Motor neuron (in vitro differentiated cells): ENCODE measurements at regions not wholly inside any gene's neighbourhood (a gene's known extent, or its start where the extent isn't known, plus 50 kb on each side); places are given as distances from the start of the nearest gene placed in this dataset.
A peak's percentile ranks its signal among the peaks of the same experiment; 100 is the strongest.

Source experiments
- ATAC-seq, 8 experiments: fragments of 200-7000 bp; cut with Tn5 transposase; replicated peaks in 6 of 8; 2 replicates each; pipeline ENCODE4 v1.8.0; 2021; ENCODE audit warnings: mild to moderate bottlenecking in 8 of 8, moderate library complexity in 8 of 8
- H3K27ac ChIP-seq, 2 donors: fragments of 250-450 bp; sonication (Bioruptor Pico); 2 replicates each; pipeline ENCODE4 v1.9.0; 2021; ENCODE audit warnings: antibody characterized with exemption in 2 of 2, mild to moderate bottlenecking in 2 of 2, moderate library complexity in 1 of 2
- H3K4me1 ChIP-seq, 2 donors: fragments of 250-450 bp; sonication (Bioruptor Pico); replicated peaks in 1 of 2; 2 replicates each; pipeline ENCODE4 v1.6.1; 2021; ENCODE audit warnings: antibody characterized with exemption in 2 of 2, mild to moderate bottlenecking in 2 of 2, moderate library complexity in 1 of 2
- H3K4me3 ChIP-seq, 5 donors: fragments of 250-450 bp; sonication (Bioruptor Pico); 2 replicates each; pipeline ENCODE4 v1.9.0; 2021; ENCODE audit warnings: antibody characterized with exemption in 5 of 5, mild to moderate bottlenecking in 5 of 5, moderate library complexity in 4 of 5
- WGBS, 10 experiments: fragments of 450-650 bp; shearing (Covaris generic); methylation state at CpG; one replicate each; pipeline ENCODE4 v1.0.0; 2022; 5-methylcytosine and 5-hydroxymethylcytosine counted together
- in situ Hi-C, 9 experiments: fragments of 400-800 bp; cut with MboI; loops; one replicate each; pipeline ENCODE4 v1.15.0; 2021; ENCODE audit warnings: low sequenced_read_pairs in 9 of 9, low pct_unique_long_range_greater_than_20kb in 2 of 9; ENCODE audit not compliant: unreplicated experiment in 9 of 9

- Histone ChIP-seq H3K4me1 (peaks cover 0 to 4% of the 10 kb centered on the region in 2 donors), H3K4me3 (no peak overlapping the region), H3K27ac (no peak overlapping the region)
- 50 to 100% (median 92%) methylated on average over 1 to 3 of the region's 3 CpGs; no CpG with 5 or more reads in 1 of the 10 experiments for WGBS, 10 experiments
- no peak for ATAC-seq
- in situ Hi-C loops, result no loop called here
These were observed 181.1 kb downstream of the RPS12 start for GRCh38 chr6:132995432-132995831.

GRCh38 chr6:132998418-132998817 is 184.0 kb downstream of the RPS12 start:
- Histone ChIP-seq H3K27ac (no peak overlapping the region), H3K4me1 (peaks cover 0 to 4% of the 10 kb centered on the region in 2 donors), H3K4me3 (no peak overlapping the region)
- peak in 1 of 8 experiments; percentile 95 for ATAC-seq
- in situ Hi-C loops, result no loop called here

- in situ Hi-C loops, result no loop called here
- Histone ChIP-seq H3K27ac (no peak overlapping the region), H3K4me3 (no peak overlapping the region), H3K4me1 (no peaks in the 10 kb centered on the region)
- 0 to 74% (median 58%) methylated on average over 1 to 2 of the region's 2 CpGs; no CpG with 5 or more reads in 1 of the 10 experiments for WGBS, 10 experiments
- no peak for ATAC-seq
These were observed 186.7 kb downstream of the RPS12 start for GRCh38 chr6:133001040-133001565.

- peak in 4 of 8 experiments; percentile 10 to 88 (median 64) for ATAC-seq
- WGBS, 10 experiments, result 38 to 100% (median 71%) methylated on average over 1 of the region's 2 CpGs; no CpG with 5 or more reads in 4 of the 10 experiments
- H3K4me3 ChIP-seq, result no peak overlapping the region
- in situ Hi-C loops, result no loop called here
- no peak overlapping the region for H3K27ac ChIP-seq
- H3K4me1 ChIP-seq, result no peaks in the 10 kb centered on the region
These were observed 190.0 kb downstream of the RPS12 start for GRCh38 chr6:133004304-133004884.

GRCh38 chr6:133012774-133013173 is 198.4 kb downstream of the RPS12 start:
- Histone ChIP-seq H3K4me3 (no peak overlapping the region), H3K27ac (no peak overlapping the region), H3K4me1 (no peaks in the 10 kb centered on the region)
- WGBS, 10 experiments, result 0 to 92% (median 86%) methylated on average over 1 of the region's 1 CpG; no CpG with 5 or more reads in 7 of the 10 experiments
- no peak for ATAC-seq
- in situ Hi-C loops, result no loop called here

GRCh38 chr6:133016631-133017030 is 202.3 kb downstream of the RPS12 start:
- no peak for ATAC-seq
- in situ Hi-C loops, result no loop called here
- WGBS, 10 experiments, result 68 to 100% (median 96%) methylated on average over 2 to 5 of the region's 5 CpGs
- no peak overlapping the region for H3K27ac ChIP-seq
- no peaks in the 10 kb centered on the region for H3K4me1 ChIP-seq
- no peak overlapping the region for H3K4me3 ChIP-seq

- H3K4me1 ChIP-seq, result no peaks in the 10 kb centered on the region
- WGBS, 10 experiments, result 0 to 91% (median 82%) methylated on average over 3 to 5 of the region's 5 CpGs
- H3K27ac ChIP-seq, result no peak overlapping the region
- no peak for ATAC-seq
- in situ Hi-C loops, result no loop called here
- no peak overlapping the region for H3K4me3 ChIP-seq
These were observed 203.2 kb downstream of the RPS12 start for GRCh38 chr6:133017581-133017980.

- H3K4me3 ChIP-seq, result no peak overlapping the region
- in situ Hi-C loops, result no loop called here
- H3K4me1 ChIP-seq, result no peaks in the 10 kb centered on the region
- no peak overlapping the region for H3K27ac ChIP-seq
- no peak for ATAC-seq
- WGBS, 10 experiments, result 70 to 92% methylated on average over 2 of the region's 2 CpGs; no CpG with 5 or more reads in 8 of the 10 experiments
These were observed 212.3 kb downstream of the RPS12 start for GRCh38 chr6:133026705-133027104.

- Histone ChIP-seq H3K4me3 (no peak overlapping the region), H3K4me1 (no peaks in the 10 kb centered on the region), H3K27ac (no peak overlapping the region)
- no peak for ATAC-seq
- WGBS, 10 experiments, result 65 to 100% (median 90%) methylated on average over 1 to 4 of the region's 4 CpGs; no CpG with 5 or more reads in 1 of the 10 experiments
- in situ Hi-C loops, result no loop called here
These were observed 207.9 kb upstream of the EYA4 start for GRCh38 chr6:133033263-133033662.

- 47 to 95% (median 87%) methylated on average over 2 to 6 of the region's 8 CpGs for WGBS, 10 experiments
- in situ Hi-C loops, result no loop called here
- ATAC-seq, result no peak
- Histone ChIP-seq H3K4me3 (no peak overlapping the region), H3K27ac (no peak overlapping the region), H3K4me1 (no peaks in the 10 kb centered on the region)
These were observed 206.5 kb upstream of the EYA4 start for GRCh38 chr6:133034509-133035206.

- ATAC-seq, result peak in 2 of 8 experiments; percentile 33 to 50
- in situ Hi-C loops, result no loop called here
- Histone ChIP-seq H3K27ac (no peak overlapping the region), H3K4me1 (peaks cover 0 to 9% of the 10 kb centered on the region in 2 donors), H3K4me3 (no peak overlapping the region)
- WGBS, 10 experiments, result 50 to 100% (median 79%) methylated on average over 1 to 3 of the region's 3 CpGs; no CpG with 5 or more reads in 1 of the 10 experiments
These were observed 200.9 kb upstream of the EYA4 start for GRCh38 chr6:133040094-133040802.

- 0 to 100% (median 65%) methylated on average over 1 to 2 of the region's 2 CpGs; no CpG with 5 or more reads in 2 of the 10 experiments for WGBS, 10 experiments
- peak in 7 of 8 experiments; percentile 35 to 99 (median 69) for ATAC-seq
- Histone ChIP-seq H3K27ac (no peak overlapping the region), H3K4me3 (no peak overlapping the region), H3K4me1 (peaks cover 0 to 9% of the 10 kb centered on the region in 2 donors)
- in situ Hi-C loops, result no loop called here
These were observed 200.2 kb upstream of the EYA4 start for GRCh38 chr6:133040803-133041419.
